ENCODE measurements at regions not wholly inside any gene's neighbourhood (a gene's known extent, or its start where the extent isn't known, plus 50 kb on each side); places are given as distances from the start of the nearest gene placed in this dataset.

- Histone ChIP-seq H3K27ac (ENCODE audit: insufficient read length, low read depth, low read length) (no peak overlapping the region), H2BK12ac (ENCODE audit: insufficient read length, low read depth, low read length) (no peak overlapping the region), H4K20me1 (ENCODE audit: control insufficient read depth, insufficient read depth, insufficient read length) (no peaks in the 10 kb centered on the region), H3K79me1 (ENCODE audit: insufficient read depth, low read depth, low read length, poor library complexity, severe bottlenecking) (no peaks in the 10 kb centered on the region), H3K27me3 (ENCODE audit: insufficient read depth, low read length) (no peaks in the 10 kb centered on the region), H2BK20ac (ENCODE audit: low read depth, low read length, poor library complexity, severe bottlenecking) (no peak overlapping the region), H3K4me1 (ENCODE audit: insufficient read depth, low read length) (peaks cover 3% of the 10 kb centered on the region; the same call in 1 of the 2 replicates), H3K4me2 (ENCODE audit: insufficient read depth, insufficient read length, low read length) (no peak overlapping the region), H3K56ac (ENCODE audit: insufficient read length, low read depth, low read length) (no peak overlapping the region), H2BK5ac (ENCODE audit: insufficient read length, low read length) (no peak overlapping the region), H2AK5ac (ENCODE audit: insufficient read length, low read length) (no peak overlapping the region), H3K9ac (ENCODE audit: extremely low read depth, insufficient read length, low read length) (no peak overlapping the region), H3K14ac (ENCODE audit: insufficient read depth, low read length) (no peak overlapping the region), H3T11ph (ENCODE audit: low read length) (no peak overlapping the region), H2AFZ (ENCODE audit: low read length) (no peak overlapping the region), H4K91ac (ENCODE audit: insufficient read length, low read depth, low read length) (no peak overlapping the region), H2BK120ac (ENCODE audit: low read depth, low read length, poor library complexity, severe bottlenecking) (no peak overlapping the region), H3K4ac (ENCODE audit: low read depth, low read length) (no peak overlapping the region), H4K8ac (replicated peaks; ENCODE audit: insufficient read length, low read depth, low read length) (no peak overlapping the region), H3K79me2 (ENCODE audit: insufficient read depth, low read length) (no peaks in the 10 kb centered on the region), H2BK15ac (ENCODE audit: low read depth, low read length) (no peak overlapping the region), H3K9me3 (ENCODE audit: control insufficient read depth, low read depth, low read length) (no peaks in the 10 kb centered on the region), H3K18ac (ENCODE audit: insufficient read length, low read depth, low read length) (no peak overlapping the region), H4K5ac (ENCODE audit: insufficient read length, low read depth, low read length) (no peak overlapping the region), H3K23me2 (ENCODE audit: insufficient read length, low read depth, low read length, poor library complexity, severe bottlenecking) (no peaks in the 10 kb centered on the region), H3K23ac (ENCODE audit: insufficient read length, low read depth, low read length) (no peak overlapping the region)
- H3K4me3 Mint-ChIP-seq = no peak overlapping the region
- peaks cover 0 to 7% of the 10 kb centered on the region in 2 experiments; a peak in 2 of 4 replicates for H3K4me1 Mint-ChIP-seq
- DNase-seq = no peak
- H3K27ac Mint-ChIP-seq = no peak overlapping the region
- peaks cover 23% of the 10 kb centered on the region for H3K27me3 Mint-ChIP-seq (ENCODE audit: low read depth)
- no peaks in the 10 kb centered on the region for H3K36me3 Mint-ChIP-seq (ENCODE audit: insufficient read depth in 1 of 3, low read depth in 3 of 3)
- TF ChIP-seq CTCF (conservative IDR thresholded peaks at IDR 0.05) = no peak
- H3K9me3 Mint-ChIP-seq = no peaks in the 10 kb centered on the region; a peak in 1 of 5 replicates
- no CpG with 5 or more reads among the region's 8 CpGs for whole genome bisulfite sequencing (ENCODE audit: extremely low coverage, insufficient read length, low lambda C conversion rate)
These were observed 114.0 kb upstream of the MTAP start for GRCh38 chr9:21688108-21689102.

All from H9 (cell line).